ENCODE measurements at regions not wholly inside any gene's neighbourhood (a gene's known extent, or its start where the extent isn't known, plus 50 kb on each side); places are given as distances from the start of the nearest gene placed in this dataset.
"Not testable (repeated sequence)": the region's sequence is repeated elsewhere in the genome, so short reads cannot be mapped to it uniquely, and the experiment has no call there.

DNA sequence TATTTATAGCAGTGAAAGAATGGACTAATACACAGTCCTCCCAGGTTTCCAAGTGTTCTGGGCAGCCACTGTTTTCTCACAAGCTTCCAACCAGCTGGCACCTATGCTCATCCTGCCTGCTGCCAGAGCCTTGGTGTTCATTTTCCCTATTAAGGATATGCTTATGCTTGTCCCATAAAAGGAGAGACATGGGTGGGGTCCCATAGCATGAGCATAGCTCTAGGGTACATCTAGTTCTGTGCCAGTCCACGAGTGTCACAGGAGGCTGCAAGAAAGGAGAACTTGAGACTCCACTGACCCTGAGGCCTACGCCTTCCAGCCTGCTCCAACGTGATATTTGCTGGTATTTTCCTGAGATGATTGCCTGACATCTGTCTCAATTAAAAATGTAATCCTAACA lies 192.4 kb upstream of the PTGFR start:
- no peak overlapping the region for H3K4me3 Mint-ChIP-seq
- peaks cover 1 to 7% (median 4%) of the 10 kb centered on the region in 3 donors for H3K9me3 Mint-ChIP-seq
- H3K27me3 Mint-ChIP-seq, result no peaks in the 10 kb centered on the region
- H3K4me1 Mint-ChIP-seq, result no peaks in the 10 kb centered on the region
- H3K27ac Mint-ChIP-seq, result no peak overlapping the region
- peaks cover 2% of the 10 kb centered on the region for H3K36me3 Mint-ChIP-seq

DNA sequence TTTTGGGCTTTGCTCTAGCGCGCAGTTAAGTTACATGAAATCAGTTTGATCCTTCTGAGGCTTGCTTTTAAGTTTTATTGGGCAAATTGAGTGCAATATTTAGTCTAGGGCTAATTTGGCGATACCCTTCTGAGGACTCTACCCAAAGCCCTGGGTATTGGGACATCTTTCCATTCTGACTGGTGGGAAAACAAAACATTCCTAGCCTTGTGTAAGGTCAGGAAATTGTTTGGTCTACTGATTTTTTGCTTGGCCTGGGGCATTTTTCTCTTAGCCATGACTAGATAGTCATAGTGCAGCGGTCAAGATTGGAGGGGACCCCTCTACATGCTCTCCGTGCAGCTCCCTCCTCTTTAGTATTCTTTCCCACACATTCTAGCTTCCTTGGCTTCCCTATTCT lies 189.6 kb upstream of the PTGFR start:
- H3K9me3 Mint-ChIP-seq, result peaks cover 1 to 5% (median 4%) of the 10 kb centered on the region in 3 donors
- H3K36me3 Mint-ChIP-seq, result peaks cover 2% of the 10 kb centered on the region
- H3K4me1 Mint-ChIP-seq, result no peaks in the 10 kb centered on the region

DNA sequence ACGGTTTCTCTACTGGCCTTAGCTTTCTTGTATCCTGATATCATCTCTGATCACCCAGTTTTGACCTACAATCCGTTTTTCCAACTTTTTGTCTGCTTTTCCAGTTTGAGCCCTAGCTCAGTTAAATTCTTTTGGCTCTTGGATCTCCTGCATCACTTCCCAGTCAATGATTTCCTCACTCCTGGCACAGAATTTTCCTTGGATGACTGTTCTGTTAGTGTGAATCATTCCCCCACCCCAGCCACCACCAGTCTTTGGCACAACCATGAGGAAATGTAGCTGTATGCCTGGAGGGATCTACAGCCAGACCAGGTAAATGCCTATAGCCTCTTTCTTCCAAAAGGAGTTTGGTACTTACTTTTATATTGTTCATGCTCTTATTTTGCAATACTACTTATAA lies 187.2 kb upstream of the PTGFR start:
- Mint-ChIP-seq H3K4me1 (no peaks in the 10 kb centered on the region), H3K27ac (no peak overlapping the region)

More for the DNA sequence above, 189.6 kb upstream of the PTGFR start:
- Mint-ChIP-seq H3K27me3 (no peaks in the 10 kb centered on the region), H3K4me3 (no peak overlapping the region), H3K27ac (no peak overlapping the region)

DNA sequence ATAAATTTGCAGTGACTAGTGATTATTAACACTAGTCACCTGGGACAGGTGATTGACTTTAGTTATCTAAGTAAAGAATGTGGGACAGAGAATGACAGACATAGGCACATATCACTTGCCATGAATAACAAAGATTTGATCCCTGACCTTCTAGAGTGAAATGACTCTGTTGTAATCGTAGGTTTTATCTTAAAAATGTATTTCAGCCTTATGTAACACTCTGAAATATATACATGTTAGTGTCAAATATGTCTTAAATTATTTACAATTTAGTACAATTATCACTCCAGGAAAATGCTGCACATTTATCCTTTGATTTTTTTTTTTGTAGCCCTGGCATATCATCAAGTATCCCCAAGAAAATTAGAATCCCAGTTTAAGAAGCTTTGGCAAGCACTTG lies 186.4 kb upstream of the PTGFR start:
- Mint-ChIP-seq H3K36me3 (peaks cover 2% of the 10 kb centered on the region), H3K27ac (no peak overlapping the region), H3K4me3 (no peak overlapping the region), H3K27me3 (no peaks in the 10 kb centered on the region), H3K9me3 (peaks cover 2 to 4% (median 2%) of the 10 kb centered on the region in 3 donors), H3K4me1 (no peaks in the 10 kb centered on the region)

More for the DNA sequence above, 187.2 kb upstream of the PTGFR start:
- Mint-ChIP-seq H3K9me3 (peaks cover 2 to 4% (median 2%) of the 10 kb centered on the region in 3 donors), H3K27me3 (no peaks in the 10 kb centered on the region), H3K4me3 (no peak overlapping the region), H3K36me3 (peaks cover 2% of the 10 kb centered on the region)

DNA sequence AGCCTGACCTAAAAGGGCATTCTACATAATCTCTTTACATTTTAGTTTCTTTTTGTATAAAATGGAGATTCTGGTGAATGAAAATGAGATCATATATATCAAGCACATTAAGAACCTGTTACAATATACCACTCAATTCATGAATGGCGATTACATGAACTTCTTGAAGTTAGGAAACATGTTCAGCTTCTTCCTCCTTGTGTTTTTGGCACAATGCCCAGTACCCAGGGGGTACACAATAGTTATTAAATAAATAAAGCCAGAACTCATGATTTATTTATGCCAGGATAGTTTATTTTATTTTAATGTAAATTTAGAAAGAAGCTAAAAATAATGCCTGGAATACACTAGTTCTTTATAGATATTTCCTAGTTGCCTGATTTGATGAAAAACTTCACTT lies 186.0 kb upstream of the PTGFR start:
- Mint-ChIP-seq H3K4me1 (no peaks in the 10 kb centered on the region), H3K9me3 (peaks cover 2 to 4% (median 2%) of the 10 kb centered on the region in 3 donors), H3K27me3 (no peaks in the 10 kb centered on the region), H3K4me3 (no peak overlapping the region), H3K27ac (no peak overlapping the region), H3K36me3 (peaks cover 2% of the 10 kb centered on the region)

DNA sequence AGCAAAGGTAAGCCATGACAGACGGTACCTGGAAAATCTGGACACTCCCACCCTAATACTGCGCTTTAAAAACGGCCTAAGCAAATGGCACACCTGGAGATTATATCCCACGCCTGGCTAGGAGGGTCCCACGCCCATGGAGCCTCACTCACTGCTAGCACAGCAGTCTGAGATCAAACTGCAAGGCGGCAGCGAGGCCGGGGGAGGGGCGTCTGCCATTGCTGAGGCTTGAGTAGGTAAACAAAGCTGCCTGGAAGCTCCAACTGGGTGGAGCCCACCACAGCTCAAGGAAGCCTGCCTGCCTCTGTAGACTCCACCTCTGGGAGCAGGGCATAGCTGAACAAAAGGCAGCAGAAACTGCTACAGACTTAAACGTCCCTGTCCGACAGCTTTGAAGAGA lies 180.5 kb upstream of the PTGFR start:
- not testable (repeated sequence) for H3K36me3 Mint-ChIP-seq

DNA sequence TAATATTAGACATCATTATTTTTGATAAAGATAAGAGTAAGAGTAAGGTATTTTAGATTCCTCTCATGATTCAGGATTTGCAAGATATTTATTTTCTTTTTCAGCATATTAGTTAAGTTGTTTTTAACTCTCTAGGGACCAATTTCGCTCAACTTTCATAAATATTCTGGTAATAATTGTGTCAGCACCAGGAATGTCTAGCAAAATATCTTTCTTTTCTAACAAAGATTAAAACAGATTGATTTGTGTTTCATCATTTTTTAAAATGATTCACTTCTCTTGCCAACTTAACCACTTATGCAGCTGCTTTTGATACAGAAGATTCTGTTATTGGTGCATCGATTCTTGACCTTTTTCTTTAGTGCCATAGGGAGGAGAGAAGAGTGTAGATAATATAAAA lies 172.8 kb upstream of the PTGFR start:
- no peak overlapping the region for H3K27ac Mint-ChIP-seq
- H3K36me3 Mint-ChIP-seq, result peaks cover 1% of the 10 kb centered on the region
- H3K9me3 Mint-ChIP-seq, result peaks cover 0 to 5% (median 0%) of the 10 kb centered on the region in 3 donors
- H3K27me3 Mint-ChIP-seq, result no peaks in the 10 kb centered on the region
- no peaks in the 10 kb centered on the region for H3K4me1 Mint-ChIP-seq
- H3K4me3 Mint-ChIP-seq, result no peak overlapping the region

More for the DNA sequence above, 180.5 kb upstream of the PTGFR start:
- not testable (repeated sequence) for H3K27ac Mint-ChIP-seq, H3K4me1 Mint-ChIP-seq, H3K4me3 Mint-ChIP-seq, H3K27me3 Mint-ChIP-seq, H3K9me3 Mint-ChIP-seq

DNA sequence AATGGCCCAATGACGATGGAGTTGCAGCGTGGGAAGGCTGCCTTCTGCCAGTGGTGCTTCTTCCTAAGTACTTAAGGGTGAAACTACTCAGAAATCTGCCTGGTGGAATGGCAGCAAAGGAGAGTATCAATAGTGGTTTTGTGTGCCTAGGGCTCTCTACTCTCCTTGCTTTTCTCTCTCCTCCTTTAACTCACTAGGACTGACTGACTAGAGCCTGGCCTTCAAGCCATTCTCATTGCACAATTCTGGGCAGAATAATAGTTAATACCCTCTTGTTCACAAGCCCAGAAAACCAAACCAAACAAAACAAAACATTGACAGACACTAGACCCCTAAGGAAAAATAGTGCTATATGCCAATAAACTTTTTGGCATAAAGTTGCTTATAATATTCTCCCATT lies 171.2 kb upstream of the PTGFR start:
- no peaks in the 10 kb centered on the region for H3K9me3 Mint-ChIP-seq
- H3K36me3 Mint-ChIP-seq, result no peaks in the 10 kb centered on the region
- no peaks in the 10 kb centered on the region for H3K4me1 Mint-ChIP-seq
- no peaks in the 10 kb centered on the region for H3K27me3 Mint-ChIP-seq
- H3K4me3 Mint-ChIP-seq, result no peak overlapping the region
- H3K27ac Mint-ChIP-seq, result no peak overlapping the region

DNA sequence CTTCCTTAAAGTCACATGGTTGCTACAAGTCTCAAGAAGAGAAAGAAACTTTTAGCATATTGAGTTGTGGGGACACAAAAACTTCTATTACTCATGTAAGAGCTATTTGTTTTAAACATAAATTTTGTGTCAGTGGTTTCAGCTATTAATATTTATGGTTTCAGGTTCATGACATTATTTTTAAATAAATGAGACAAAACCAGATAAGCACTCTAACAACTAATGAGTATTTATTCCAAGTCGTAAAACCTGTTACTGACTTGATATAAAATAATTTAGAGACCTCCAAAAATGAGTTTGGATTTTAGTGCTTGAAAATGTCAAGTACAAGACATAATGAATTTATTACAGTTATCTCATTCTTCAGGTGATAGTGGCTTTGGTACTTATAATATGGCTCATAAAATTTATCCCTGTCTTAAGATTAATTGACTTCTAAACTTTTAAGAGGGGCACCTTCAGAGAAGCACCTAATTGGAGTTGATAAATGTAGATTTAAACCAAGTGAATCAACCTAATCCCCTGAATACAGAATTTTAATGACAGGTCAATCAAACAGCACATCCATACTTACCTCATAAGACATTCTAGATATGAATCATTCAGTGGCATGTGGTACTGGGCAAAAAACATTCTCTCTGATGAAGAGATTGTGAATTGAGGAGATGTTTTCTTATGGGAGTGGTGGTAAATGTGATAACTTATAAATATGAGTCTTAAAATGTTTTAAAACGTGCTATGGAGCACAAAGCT lies 167.7 kb upstream of the PTGFR start:
- no peaks in the 10 kb centered on the region for H3K9me3 Mint-ChIP-seq
- no peaks in the 10 kb centered on the region for H3K36me3 Mint-ChIP-seq

DNA sequence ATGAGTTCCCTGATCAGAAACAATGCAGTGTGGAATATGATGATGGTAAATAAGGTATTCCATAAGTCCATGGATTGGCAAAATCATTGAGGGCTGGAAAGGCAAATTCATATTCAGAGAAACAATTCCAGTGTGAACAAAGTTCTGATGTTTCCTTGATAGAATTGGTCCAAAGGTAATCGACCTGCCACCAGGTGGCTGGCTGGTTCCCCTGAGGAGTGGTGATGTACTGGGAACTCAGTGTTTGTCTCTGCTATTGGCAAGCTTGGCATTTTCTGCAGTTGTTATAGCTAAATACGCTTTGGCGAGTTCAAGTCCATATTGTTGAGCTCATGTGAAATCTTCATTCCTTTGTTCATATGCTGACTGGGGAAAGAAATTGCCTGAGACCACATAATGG lies 165.5 kb upstream of the PTGFR start:
- Mint-ChIP-seq H3K36me3 (no peaks in the 10 kb centered on the region), H3K4me3 (no peak overlapping the region), H3K9me3 (no peaks in the 10 kb centered on the region), H3K4me1 (no peaks in the 10 kb centered on the region), H3K27ac (no peak overlapping the region), H3K27me3 (peaks cover 3% of the 10 kb centered on the region)

More for the DNA sequence above, 167.7 kb upstream of the PTGFR start:
- peaks cover 3% of the 10 kb centered on the region for H3K27me3 Mint-ChIP-seq
- H3K27ac Mint-ChIP-seq, result no peak overlapping the region
- no peak overlapping the region for H3K4me3 Mint-ChIP-seq
- no peaks in the 10 kb centered on the region for H3K4me1 Mint-ChIP-seq

DNA sequence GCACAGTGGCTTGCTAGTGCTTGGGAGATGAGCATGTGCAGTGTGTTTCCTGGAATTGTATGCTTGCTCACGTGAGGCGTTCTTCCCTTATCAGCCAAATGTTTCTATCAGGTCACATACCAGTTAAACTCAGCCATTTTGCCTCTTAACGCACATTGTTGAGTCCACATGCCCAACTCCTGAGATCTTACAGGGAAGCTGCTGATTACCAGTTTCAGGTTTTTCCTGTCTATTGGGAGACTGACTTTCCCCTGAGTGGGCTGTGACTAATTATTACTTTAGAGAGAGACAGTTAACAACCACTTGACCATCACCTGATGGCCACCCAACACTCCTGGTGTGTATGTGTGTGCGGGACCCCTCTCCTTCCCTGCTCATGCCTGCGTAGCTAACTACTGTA lies 161.3 kb upstream of the PTGFR start:
- H3K4me1 Mint-ChIP-seq, result no peaks in the 10 kb centered on the region
- no peak overlapping the region for H3K27ac Mint-ChIP-seq
- H3K9me3 Mint-ChIP-seq, result no peaks in the 10 kb centered on the region
- peaks cover 9% of the 10 kb centered on the region for H3K27me3 Mint-ChIP-seq
- no peak overlapping the region for H3K4me3 Mint-ChIP-seq
- H3K36me3 Mint-ChIP-seq, result no peaks in the 10 kb centered on the region

DNA sequence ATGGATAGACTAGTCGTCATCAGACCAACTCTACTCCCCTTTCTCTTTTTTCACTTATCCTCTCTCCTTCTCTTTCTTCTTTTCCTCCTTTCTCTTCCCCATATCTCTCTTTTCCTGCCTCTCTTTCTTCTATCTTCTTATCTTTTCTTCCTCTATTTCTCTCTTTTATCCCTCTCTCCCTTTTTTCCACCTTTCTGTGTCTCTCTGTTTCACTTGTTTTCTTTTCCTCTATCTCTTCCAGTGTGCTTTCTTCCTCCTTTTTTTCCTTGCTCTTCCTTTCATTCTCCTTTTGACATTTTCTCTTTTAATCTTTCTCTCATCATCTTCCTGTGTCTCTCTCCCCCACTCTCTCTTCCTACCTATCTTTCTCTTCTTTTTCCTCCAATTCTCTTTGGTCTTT lies 159.0 kb upstream of the PTGFR start:
- no peaks in the 10 kb centered on the region for H3K4me1 Mint-ChIP-seq
- no peak overlapping the region for H3K4me3 Mint-ChIP-seq
- H3K27ac Mint-ChIP-seq, result no peak overlapping the region
- H3K27me3 Mint-ChIP-seq, result peaks cover 9% of the 10 kb centered on the region
- no peaks in the 10 kb centered on the region for H3K36me3 Mint-ChIP-seq
- peaks cover 0 to 3% (median 0%) of the 10 kb centered on the region in 3 donors for H3K9me3 Mint-ChIP-seq

DNA sequence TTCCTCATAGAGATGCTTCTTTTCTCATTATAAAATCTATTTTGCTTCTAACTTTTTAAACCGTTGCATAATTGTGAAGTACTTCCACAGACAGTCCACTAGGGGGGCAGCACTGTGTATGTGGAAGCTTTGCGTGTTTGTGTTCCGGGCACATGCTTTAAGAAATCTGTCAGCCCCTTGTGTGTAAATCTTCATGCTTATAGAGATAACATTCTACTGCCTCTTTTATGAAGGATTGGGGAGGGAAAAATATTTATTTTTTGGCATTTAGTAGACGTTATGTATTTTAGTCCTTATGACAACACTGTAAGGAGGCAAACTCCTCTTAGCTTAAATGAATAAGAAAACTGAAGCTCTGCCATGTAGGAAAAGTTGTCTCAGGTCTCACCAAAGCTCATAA lies 157.3 kb upstream of the PTGFR start:
- Mint-ChIP-seq H3K36me3 (no peaks in the 10 kb centered on the region), H3K4me3 (no peak overlapping the region), H3K4me1 (no peaks in the 10 kb centered on the region), H3K27ac (no peak overlapping the region), H3K9me3 (peaks cover 0 to 3% (median 0%) of the 10 kb centered on the region in 3 donors), H3K27me3 (peaks cover 7% of the 10 kb centered on the region)

DNA sequence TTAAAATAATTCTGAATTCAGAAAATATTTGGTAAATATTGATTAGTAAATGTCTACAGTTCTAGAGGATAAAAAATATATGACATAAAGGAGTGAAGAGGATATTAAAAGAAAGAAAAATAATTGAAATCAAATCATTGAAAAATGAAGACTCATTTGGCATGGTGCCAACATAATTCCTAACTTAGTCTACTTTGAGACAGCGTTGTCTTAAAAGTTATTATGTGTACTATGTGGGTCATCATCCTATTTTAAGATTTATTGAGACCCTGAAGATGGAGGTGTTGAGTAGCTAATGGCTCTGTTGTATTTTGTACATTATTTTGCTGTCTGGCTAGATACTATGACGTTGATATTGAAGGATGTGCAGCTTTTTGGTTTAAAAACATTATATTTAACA lies 156.7 kb upstream of the PTGFR start:
- Mint-ChIP-seq H3K36me3 (no peaks in the 10 kb centered on the region), H3K4me3 (no peak overlapping the region), H3K4me1 (no peaks in the 10 kb centered on the region), H3K9me3 (peaks cover 0 to 6% (median 0%) of the 10 kb centered on the region in 3 donors), H3K27me3 (peaks cover 7% of the 10 kb centered on the region), H3K27ac (no peak overlapping the region)

DNA sequence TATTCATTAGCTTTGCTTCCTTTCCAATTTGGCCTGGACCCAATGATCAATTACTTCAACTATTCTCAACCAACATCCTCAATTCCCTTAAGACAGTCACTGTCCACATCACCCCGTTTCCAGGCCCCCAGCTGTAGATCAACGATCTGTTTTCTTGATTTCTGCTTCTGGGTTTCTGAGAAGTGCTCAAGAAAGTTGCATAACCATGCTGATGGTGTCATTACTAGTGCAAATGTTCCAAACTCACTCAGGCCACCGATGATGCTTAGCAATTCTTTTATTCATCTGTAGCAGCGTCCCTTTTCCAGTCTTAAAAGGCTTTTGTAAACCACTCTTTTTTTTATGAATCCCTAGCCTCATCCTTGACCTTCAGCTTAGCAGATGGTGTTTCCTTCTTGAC lies 155.8 kb upstream of the PTGFR start:
- Mint-ChIP-seq H3K9me3 (peaks cover 0 to 7% (median 0%) of the 10 kb centered on the region in 3 donors), H3K27ac (no peak overlapping the region), H3K4me1 (no peaks in the 10 kb centered on the region), H3K36me3 (no peaks in the 10 kb centered on the region), H3K27me3 (peaks cover 7% of the 10 kb centered on the region), H3K4me3 (no peak overlapping the region)

DNA sequence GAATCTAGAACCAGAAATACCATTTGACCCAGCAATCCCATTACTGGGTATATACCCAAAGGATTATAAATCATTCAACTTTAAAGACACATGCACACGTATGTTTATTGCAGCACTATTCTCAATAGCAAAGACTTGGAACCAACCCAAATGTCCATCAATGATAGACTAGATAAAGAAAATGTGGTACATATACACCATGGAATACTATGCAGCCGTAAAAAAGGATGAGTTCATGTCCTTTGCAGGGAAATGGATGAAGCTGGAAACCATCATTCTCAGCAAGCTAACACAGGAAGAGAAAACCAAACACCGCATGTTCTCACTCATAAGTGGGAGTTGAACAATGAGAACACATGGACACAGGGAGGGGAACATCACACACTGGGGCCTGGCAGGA lies 154.0 kb upstream of the PTGFR start:
- not testable (repeated sequence) for H3K27me3 Mint-ChIP-seq, H3K27ac Mint-ChIP-seq, H3K4me3 Mint-ChIP-seq, H3K4me1 Mint-ChIP-seq, H3K36me3 Mint-ChIP-seq, H3K9me3 Mint-ChIP-seq
